NOMO-1 treated with DMSO at 0.1 percent for 48 hours (cell line): ENCODE measurements at regions not wholly inside any gene's neighbourhood (a gene's known extent, or its start where the extent isn't known, plus 50 kb on each side); places are given as distances from the start of the nearest gene placed in this dataset.
"Not testable (repeated sequence)": the region's sequence is repeated elsewhere in the genome, so short reads cannot be mapped to it uniquely, and the experiment has no call there.

Source experiments
- DNase-seq: peaks from one replicate; lab custom pipeline; 2025; ENCODE audit not compliant: unreplicated experiment; lab: John Stamatoyannopoulos, UW

GRCh38 chr16:26386096-26386495 is 680.6 kb upstream of the C16orf82 start:
- no peak for DNase-seq

DNA sequence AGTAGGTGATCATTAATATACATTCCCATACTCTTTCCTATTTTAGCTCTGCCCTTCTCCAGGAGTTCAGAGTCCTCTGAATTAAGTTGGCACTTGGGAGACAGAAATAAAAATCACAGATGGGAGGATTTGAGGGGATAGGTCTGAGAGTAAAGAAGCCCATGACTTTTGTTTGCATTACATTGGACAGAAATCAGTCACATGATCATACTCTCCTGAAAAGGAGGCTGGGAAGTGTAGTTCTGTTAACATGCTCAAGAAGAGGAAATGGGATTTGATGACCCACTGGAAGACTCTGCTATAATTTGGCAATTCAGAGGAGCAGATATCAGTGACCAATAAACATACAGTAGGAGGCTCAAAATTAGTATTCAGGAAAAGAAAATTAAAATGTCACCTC is 674.9 kb upstream of the C16orf82 start:
- no peak for DNase-seq

DNA sequence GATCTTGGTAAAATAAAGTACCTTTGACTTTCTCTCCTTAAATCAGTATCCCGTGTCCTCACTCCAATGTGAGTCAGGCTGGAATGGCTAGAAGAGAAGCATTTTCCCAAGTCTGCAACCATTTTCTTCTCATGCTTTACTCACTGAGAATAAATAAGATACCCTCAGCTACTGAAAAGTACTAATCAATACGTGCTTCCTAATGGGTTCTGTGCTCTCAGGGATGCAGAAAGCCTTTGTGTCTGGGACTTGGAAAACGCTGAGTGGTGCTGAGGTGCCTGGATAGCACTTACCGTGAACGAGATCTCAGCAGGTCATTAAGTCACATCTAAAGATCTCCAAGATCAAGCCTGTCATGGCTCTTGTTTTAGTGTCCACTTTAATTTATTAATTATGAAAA is 672.3 kb upstream of the C16orf82 start:
- DNase-seq: no peak

- no peak for DNase-seq
Measured at GRCh38 chr16:26395700-26396099, 671.0 kb upstream of the C16orf82 start.

GRCh38 chr16:26396511-26397235 is 670.1 kb upstream of the C16orf82 start:
- DNase-seq: no peak

- no peak for DNase-seq
Measured at GRCh38 chr16:26413780-26414179, 652.9 kb upstream of the C16orf82 start.

DNA sequence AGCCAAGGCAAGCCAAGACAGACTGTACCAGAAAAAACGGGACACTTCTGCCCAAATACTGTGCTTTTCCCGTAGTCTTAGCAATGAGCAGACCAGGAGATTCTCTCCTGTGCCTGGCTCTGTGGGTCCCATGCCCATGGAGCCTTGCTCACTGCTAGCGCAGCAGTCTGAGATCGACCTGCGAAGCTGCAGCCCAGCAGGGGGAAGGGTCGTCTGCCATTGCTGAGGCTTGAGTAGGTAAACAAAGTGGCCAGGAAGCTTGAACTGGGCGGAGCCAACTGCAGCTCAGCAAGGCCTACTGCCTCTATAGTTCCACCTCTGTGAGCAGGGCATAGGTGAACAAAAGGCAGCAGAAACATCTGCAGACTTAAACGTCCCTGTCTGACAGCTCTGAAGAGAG is 647.3 kb upstream of the C16orf82 start:
- DNase-seq: not testable (repeated sequence)

DNA sequence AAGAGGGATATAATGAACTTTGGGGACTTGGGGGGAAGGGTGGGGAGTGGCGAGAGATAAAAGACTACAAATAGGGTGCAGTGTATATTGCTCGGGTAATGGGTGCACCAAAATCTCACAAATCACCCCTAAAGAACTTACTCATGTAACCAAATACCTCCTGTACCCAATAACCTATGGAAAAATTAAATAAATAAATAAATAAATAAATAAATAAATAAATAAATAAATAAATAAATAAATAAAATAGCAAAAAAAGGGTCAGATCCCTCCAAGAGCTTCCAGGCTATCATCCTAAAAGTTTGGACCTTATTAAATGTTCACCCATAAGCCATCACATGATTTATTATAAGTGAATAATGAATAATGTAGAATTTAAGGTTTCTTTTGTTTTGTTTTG is 636.1 kb upstream of the C16orf82 start:
- DNase-seq: no peak

- no peak for DNase-seq
Measured at GRCh38 chr16:26433807-26434206, 632.9 kb upstream of the C16orf82 start.

- no peak for DNase-seq
Measured at GRCh38 chr16:26441178-26441577, 625.5 kb upstream of the C16orf82 start.

DNA sequence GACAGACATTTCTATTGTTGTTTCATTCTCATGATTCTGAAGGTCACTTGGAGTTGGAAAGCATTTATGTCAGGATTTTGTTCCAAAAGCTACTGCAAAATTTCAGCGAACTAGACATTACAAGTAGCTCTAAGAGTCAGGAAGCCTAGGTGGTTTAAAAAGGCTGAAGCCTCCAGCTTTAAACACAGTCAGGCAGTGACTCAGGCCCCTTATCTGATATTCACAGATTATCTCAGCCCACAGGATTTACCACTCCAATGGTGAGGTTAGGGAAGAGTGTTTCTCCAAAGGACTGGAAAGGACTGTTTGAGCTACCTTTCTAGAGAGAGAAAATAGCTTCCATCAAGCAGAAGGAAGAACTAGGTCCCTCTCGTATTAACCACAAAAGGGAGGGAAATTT is 624.4 kb upstream of the C16orf82 start:
- no peak for DNase-seq

GRCh38 chr16:26447570-26447969 is 619.2 kb upstream of the C16orf82 start:
- no peak for DNase-seq

DNA sequence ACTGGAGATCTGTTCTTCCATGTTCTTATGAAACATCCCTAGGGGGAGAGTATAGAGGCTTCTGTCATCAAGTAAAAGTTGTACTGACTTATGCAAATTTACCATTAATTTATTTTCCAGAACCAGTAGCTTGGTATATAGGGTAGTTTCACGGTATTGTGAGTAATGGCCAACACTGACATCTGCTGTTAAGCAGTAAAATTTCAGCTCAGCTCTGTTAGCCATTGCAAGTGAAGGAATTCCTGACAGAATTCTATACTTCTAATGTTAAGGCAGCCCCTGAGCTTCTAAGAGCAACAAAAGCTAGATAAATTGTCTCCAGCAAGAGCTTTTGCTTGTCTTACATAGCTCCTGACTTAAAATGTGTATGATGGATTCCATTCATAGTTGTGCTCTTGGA is 613.5 kb upstream of the C16orf82 start:
- DNase-seq: no peak

GRCh38 chr16:26454102-26454501 is 612.6 kb upstream of the C16orf82 start:
- DNase-seq: no peak

- no peak for DNase-seq
Measured at GRCh38 chr16:26456074-26456473, 610.7 kb upstream of the C16orf82 start.

- DNase-seq: no peak
Measured at GRCh38 chr16:26457095-26457494, 609.6 kb upstream of the C16orf82 start.

- DNase-seq: no peak
Measured at GRCh38 chr16:26457882-26458281, 608.8 kb upstream of the C16orf82 start.

GRCh38 chr16:26464576-26465266 is 602.0 kb upstream of the C16orf82 start:
- no peak for DNase-seq

GRCh38 chr16:26474405-26474804 is 592.3 kb upstream of the C16orf82 start:
- DNase-seq: not testable (repeated sequence)

GRCh38 chr16:26475596-26475995 is 591.1 kb upstream of the C16orf82 start:
- no peak for DNase-seq

DNA sequence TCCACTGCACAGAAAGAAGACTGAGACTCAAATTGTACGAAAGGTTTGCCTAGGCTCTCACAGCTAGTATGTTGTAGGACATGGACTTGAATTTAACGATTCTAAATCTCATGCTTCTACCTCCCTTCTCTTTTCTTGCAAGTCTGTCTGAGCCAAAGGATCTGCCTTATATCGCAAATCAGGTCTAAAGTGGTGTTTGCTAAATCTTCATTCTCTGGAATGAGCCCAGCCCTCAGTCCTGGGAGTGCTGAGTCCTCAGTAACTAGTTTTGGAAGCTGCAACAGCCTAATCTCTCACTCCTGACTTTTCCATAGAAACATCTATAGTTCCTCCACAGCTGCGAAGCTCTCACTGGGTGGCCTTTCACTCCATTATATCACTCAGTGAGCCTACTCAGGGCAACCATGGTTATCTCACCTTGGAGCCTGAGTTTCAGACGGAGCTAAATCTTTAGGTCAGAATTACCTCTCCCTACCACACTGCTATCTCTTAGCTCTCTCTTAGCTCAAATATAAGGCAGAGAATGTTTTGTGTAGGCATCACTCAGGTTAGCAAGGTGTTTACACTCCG is 575.5 kb upstream of the C16orf82 start:
- no peak for DNase-seq

- DNase-seq: no peak
Measured at GRCh38 chr16:26491962-26492361, 574.8 kb upstream of the C16orf82 start.
